Parathyroid adenoma (tissue), 2 donors: ENCODE measurements at regions not wholly inside any gene's neighbourhood (a gene's known extent, or its start where the extent isn't known, plus 50 kb on each side); places are given as distances from the start of the nearest gene placed in this dataset.

Experiments used
- H2AFZ ChIP-seq: fragments of 300-600 bp; sonication (generic); one replicate; pipeline ENCODE4 v1.7.0; 2017; ENCODE audit warnings: antibody characterized with exemption, mild to moderate bottlenecking
- H3K27ac ChIP-seq: fragments of 300-600 bp; sonication (generic); one replicate; pipeline ENCODE4 v1.7.0; 2017
- H3K27me3 ChIP-seq: fragments of 300-600 bp; sonication (generic); one replicate; pipeline ENCODE4 v1.7.0; 2017; ENCODE audit warnings: low read length; ENCODE audit not compliant: control insufficient read depth, insufficient read depth
- H3K36me3 ChIP-seq: fragments of 300-600 bp; sonication (generic); one replicate; pipeline ENCODE4 v1.7.0; 2017; ENCODE audit warnings: low read length; ENCODE audit not compliant: control insufficient read depth, insufficient read depth
- H3K4me1 ChIP-seq: fragments of 300-600 bp; sonication (generic); one replicate; pipeline ENCODE4 v1.7.0; 2017; ENCODE audit warnings: control low read depth
- H3K4me2 ChIP-seq: fragments of 300-600 bp; sonication (generic); one replicate; pipeline ENCODE4 v1.7.0; 2017; ENCODE audit warnings: low read length
- H3K4me3 ChIP-seq: fragments of 300-600 bp; sonication (generic); one replicate; pipeline ENCODE4 v1.7.0; 2017; ENCODE audit warnings: low read depth, low read length
- H3K79me2 ChIP-seq: fragments of 300-600 bp; sonication (generic); one replicate; pipeline ENCODE4 v1.7.0; 2017; ENCODE audit warnings: control low read depth
- H3K9ac ChIP-seq: fragments of 300-600 bp; sonication (generic); one replicate; pipeline ENCODE4 v1.7.0; 2017; ENCODE audit warnings: mild to moderate bottlenecking
- H3K9me3 ChIP-seq: fragments of 300-600 bp; sonication (generic); one replicate; pipeline ENCODE4 v1.7.0; 2017; ENCODE audit warnings: low read length; ENCODE audit not compliant: control insufficient read depth
- CTCF ChIP-seq: fragments of 300-600 bp; sonication (generic); IDR thresholded peaks from one replicate; pipeline ENCODE4 v1.7.0; 2017; ENCODE audit warnings: antibody characterized with exemption, mild to moderate bottlenecking
- donor health status: primary hyperparathyroidism.

- no peak overlapping the region for H3K27ac ChIP-seq
- H3K4me2 ChIP-seq = no peak overlapping the region
- no peak overlapping the region for H3K4me3 ChIP-seq
- no peak overlapping the region for H2AFZ ChIP-seq
- no peaks in the 10 kb centered on the region for H3K79me2 ChIP-seq
- no peaks in the 10 kb centered on the region for H3K9me3 ChIP-seq
- no peak for TF ChIP-seq CTCF
- no peak overlapping the region for H3K9ac ChIP-seq
- no peaks in the 10 kb centered on the region for H3K36me3 ChIP-seq
- no peaks in the 10 kb centered on the region for H3K27me3 ChIP-seq
- peaks cover 15% of the 10 kb centered on the region for H3K4me1 ChIP-seq
Measured at GRCh38 chr6:20033697-20034407, 178.4 kb downstream of the MBOAT1 start.

- no peak for TF ChIP-seq CTCF
- Histone ChIP-seq H3K36me3 (no peaks in the 10 kb centered on the region), H3K79me2 (no peaks in the 10 kb centered on the region), H3K4me3 (no peak overlapping the region), H3K4me1 (peaks cover 15% of the 10 kb centered on the region), H3K9me3 (no peaks in the 10 kb centered on the region), H3K9ac (no peak overlapping the region), H2AFZ (no peak overlapping the region), H3K27me3 (no peaks in the 10 kb centered on the region), H3K27ac (no peak overlapping the region), H3K4me2 (no peak overlapping the region)
Measured at GRCh38 chr6:20034408-20034769, 177.9 kb downstream of the MBOAT1 start.

GRCh38 chr6:20036141-20036677 is 176.1 kb downstream of the MBOAT1 start:
- Histone ChIP-seq H2AFZ (no peak overlapping the region), H3K79me2 (no peaks in the 10 kb centered on the region), H3K4me1 (peaks cover 1% of the 10 kb centered on the region), H3K27me3 (no peaks in the 10 kb centered on the region), H3K36me3 (no peaks in the 10 kb centered on the region), H3K4me2 (no peak overlapping the region), H3K9ac (no peak overlapping the region), H3K9me3 (no peaks in the 10 kb centered on the region), H3K27ac (no peak overlapping the region), H3K4me3 (no peak overlapping the region)
- TF ChIP-seq CTCF = no peak

GRCh38 chr6:20038410-20039204 is 173.7 kb downstream of the MBOAT1 start:
- Histone ChIP-seq H3K4me1 (no peaks in the 10 kb centered on the region), H3K27me3 (no peaks in the 10 kb centered on the region), H3K4me3 (no peak overlapping the region), H2AFZ (no peak overlapping the region), H3K79me2 (no peaks in the 10 kb centered on the region), H3K9me3 (no peaks in the 10 kb centered on the region), H3K9ac (no peak overlapping the region), H3K27ac (no peak overlapping the region), H3K36me3 (no peaks in the 10 kb centered on the region), H3K4me2 (no peak overlapping the region)
- TF ChIP-seq CTCF = no peak
